ENCODE measurements at regions not wholly inside any gene's neighbourhood (a gene's known extent, or its start where the extent isn't known, plus 50 kb on each side); places are given as distances from the start of the nearest gene placed in this dataset.
A peak's percentile ranks its signal among the peaks of the same experiment; 100 is the strongest.

DNA sequence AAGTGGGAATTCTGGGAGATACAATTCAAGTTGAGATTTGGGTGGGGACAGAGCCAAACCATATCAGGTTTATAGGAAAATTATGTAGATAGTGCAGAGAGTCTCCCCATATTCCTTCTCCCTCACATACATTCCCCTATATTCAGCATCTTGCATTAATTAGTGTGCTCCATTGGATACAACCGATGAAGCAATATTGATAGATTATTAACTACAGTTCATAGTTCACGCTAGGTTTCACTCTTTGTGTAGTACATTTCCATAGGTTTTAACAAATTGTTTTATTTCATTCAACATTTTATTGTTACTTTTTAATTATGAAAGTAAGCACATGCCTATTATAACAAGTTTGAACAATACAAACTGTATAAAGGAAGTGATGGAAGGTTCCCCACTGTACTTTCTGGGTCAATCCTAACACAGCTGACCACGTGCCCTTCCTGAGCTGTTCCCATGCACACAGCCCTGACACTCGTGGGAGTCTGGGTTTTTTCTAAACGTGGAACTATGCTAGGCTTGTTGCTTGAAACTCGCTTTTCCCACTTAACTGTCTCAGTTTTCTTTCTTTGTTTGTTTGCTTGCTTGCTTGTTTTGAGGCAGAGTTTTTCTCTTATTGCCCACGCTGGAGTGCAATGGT, 116.8 kb upstream of the TMPRSS2 start:
- Mint-ChIP-seq H3K4me3 (no peak overlapping the region), H3K36me3 (no peaks in the 10 kb centered on the region), H3K4me1 (no peaks in the 10 kb centered on the region), H3K27me3 (peaks cover 16% of the 10 kb centered on the region), H3K27ac (no peak overlapping the region), H3K9me3 (no peaks in the 10 kb centered on the region)
- no peak for DNase-seq
- CTCF ChIA-PET: no interaction called here

DNA sequence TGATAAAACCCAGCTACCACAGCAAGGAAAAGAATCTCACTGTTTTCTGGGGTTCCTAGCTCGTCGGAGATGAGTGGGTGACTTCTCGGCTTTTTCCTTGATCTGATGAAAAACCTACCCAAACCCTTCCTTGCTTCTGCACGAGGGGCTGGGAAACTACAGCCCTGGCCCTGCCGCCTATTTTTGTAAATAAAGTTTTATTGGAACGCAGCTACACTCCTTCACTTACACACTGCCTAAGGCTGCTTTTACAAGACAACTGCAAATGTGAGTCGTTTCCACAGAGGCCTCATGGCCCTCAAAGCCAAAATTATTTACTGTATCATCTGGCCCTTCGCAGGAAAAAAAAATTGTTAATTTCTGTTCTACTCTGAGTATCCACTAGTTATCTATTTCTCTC, 116.0 kb upstream of the TMPRSS2 start:
- H3K4me3 Mint-ChIP-seq: no peak overlapping the region

DNA sequence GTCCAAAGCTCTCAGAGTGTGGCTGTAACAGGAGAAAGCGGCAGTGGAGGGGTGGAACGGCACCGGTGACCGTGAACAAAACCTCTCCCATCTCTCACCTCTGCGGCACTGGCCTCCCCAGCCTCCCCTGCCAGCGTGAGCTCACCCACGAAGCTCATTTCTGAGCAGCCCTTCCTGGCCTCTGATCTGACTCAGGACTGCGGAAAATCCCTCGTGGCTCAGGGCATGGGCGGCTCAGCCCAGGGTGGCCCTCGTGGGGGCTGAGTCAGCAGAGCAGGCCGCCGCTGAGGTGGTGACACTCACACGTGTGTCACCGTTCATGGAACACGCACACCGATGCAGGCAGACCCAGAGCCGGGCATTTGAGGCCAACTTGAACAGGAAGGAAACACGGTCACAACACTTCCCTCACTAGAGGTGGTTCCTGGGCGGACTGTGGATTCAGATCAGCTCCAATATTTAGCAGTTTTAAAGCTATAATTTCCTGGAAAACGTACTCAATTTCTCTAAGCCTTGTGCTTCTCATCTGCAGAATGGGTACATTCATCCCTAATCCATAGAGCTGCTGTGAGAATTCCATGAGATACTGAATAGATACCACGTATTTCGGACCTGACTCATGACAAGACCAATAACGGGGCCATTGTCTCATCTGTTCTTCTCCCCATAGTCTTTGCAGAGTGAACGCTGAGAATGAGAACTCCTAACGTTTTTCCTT, 115.0 kb upstream of the TMPRSS2 start:
- no peak overlapping the region for H3K4me3 Mint-ChIP-seq
- no peaks in the 10 kb centered on the region for H3K4me1 Mint-ChIP-seq
- DNase-seq: no peak
- no peak overlapping the region for H3K27ac Mint-ChIP-seq
- H3K9me3 Mint-ChIP-seq: no peaks in the 10 kb centered on the region
- H3K27me3 Mint-ChIP-seq: peaks cover 17% of the 10 kb centered on the region
- H3K36me3 Mint-ChIP-seq: no peaks in the 10 kb centered on the region
- CTCF ChIA-PET: no interaction called here

More for the DNA sequence above, 116.0 kb upstream of the TMPRSS2 start:
- DNase-seq: no peak
- Mint-ChIP-seq H3K9me3 (no peaks in the 10 kb centered on the region), H3K36me3 (no peaks in the 10 kb centered on the region), H3K27ac (no peak overlapping the region), H3K27me3 (peaks cover 17% of the 10 kb centered on the region), H3K4me1 (no peaks in the 10 kb centered on the region)
- CTCF ChIA-PET: no interaction called here

DNA sequence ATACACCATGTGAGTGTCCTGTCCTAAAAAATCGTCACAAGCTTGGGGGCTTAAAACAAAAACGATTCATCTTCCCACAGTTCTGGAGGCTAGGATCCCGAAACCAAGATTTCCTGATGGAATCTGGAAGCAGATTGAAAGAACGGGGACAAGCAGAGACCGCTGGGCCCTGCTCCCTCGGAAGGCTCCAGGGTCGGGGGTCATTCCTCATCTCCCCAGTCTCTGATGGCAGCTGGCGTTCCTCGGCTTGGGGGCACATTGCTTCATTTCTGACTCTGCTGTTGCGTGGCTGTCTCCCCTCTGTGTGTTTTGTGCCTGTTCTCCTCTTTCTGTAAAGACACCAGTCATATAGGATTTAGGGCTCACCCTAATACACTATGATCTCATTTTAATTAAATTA, 114.2 kb upstream of the TMPRSS2 start:
- Mint-ChIP-seq H3K36me3 (no peaks in the 10 kb centered on the region), H3K4me1 (no peaks in the 10 kb centered on the region), H3K27me3 (peaks cover 17% of the 10 kb centered on the region), H3K4me3 (no peak overlapping the region), H3K27ac (no peak overlapping the region), H3K9me3 (no peaks in the 10 kb centered on the region)
- DNase-seq: no peak
- CTCF ChIA-PET: no interaction called here

DNA sequence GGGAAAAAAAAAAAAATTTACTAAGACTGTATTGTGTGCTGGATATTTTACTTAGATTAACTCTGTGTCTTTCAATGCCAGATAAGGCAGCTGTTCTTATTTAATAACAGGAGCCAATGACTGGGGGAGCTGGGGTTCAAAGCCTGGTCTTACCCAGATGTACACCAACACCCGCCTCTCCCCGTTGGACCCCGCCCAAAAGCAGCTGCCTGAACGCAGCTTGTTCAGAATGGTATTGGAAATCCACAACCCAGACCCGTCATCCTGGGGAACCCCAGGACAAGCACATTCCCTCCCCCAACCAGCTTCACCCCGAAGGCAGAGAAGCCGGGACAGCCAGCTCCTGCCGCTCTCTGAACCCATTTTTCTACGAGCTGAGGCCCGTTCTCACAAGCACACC, 113.6 kb upstream of the TMPRSS2 start:
- CTCF ChIA-PET: interaction anchor here (1.2 kb wide), 1 partner anchor 12 kb away, joined by 3 read pairs; no protein-coding TSS in a partner anchor
- Mint-ChIP-seq H3K9me3 (no peaks in the 10 kb centered on the region), H3K4me3 (no peak overlapping the region), H3K36me3 (no peaks in the 10 kb centered on the region), H3K27ac (no peak overlapping the region), H3K27me3 (peaks cover 23% of the 10 kb centered on the region), H3K4me1 (no peaks in the 10 kb centered on the region)
- DNase-seq: no peak

DNA sequence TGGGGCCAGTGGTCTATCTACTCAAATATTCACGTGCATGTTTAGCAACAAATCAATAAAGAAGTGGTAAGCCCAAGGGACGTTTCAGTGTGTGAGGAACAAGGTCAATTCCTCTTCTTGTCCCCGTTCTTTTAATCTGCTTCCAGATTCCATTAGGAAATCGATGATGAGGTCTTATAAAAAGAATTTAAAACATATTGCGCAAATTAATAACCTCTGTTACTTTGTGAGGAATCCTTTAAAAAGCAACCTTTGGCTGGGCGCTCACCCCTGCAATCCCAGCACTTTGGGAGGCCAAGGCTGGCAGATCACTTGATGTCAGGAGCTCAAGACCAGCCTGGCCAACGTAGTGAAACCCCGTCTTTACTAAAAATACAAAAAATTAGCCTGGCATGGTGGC, 113.0 kb upstream of the TMPRSS2 start:
- CTCF ChIA-PET: interaction anchor here (1.2 kb wide), 1 partner anchor 11 kb away, joined by 3 read pairs; no protein-coding TSS in a partner anchor
- H3K4me1 Mint-ChIP-seq: no peaks in the 10 kb centered on the region
- H3K36me3 Mint-ChIP-seq: no peaks in the 10 kb centered on the region
- DNase-seq: no peak
- H3K27ac Mint-ChIP-seq: no peak overlapping the region
- H3K9me3 Mint-ChIP-seq: no peaks in the 10 kb centered on the region
- H3K4me3 Mint-ChIP-seq: no peak overlapping the region
- H3K27me3 Mint-ChIP-seq: peaks cover 27% of the 10 kb centered on the region

DNA sequence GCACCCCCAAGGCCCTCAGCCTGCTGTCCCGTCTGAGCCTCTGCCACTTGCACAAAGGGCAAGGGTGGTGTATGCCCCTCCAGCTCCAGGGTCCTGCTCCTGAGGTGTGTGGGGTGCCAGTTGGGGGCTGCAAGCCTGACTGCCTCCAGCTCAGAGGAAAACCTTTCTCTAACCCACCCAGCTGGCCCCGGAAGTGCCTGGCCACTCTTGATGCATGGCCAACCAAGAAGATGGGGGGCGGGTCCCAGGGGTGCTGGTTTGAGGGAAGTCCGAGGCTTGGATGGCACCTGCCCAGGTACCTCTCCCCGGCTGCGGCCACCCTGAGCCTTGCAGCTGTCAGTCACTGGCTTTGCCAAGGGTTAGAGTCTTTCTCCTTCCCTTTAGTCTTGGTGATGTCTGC, 112.6 kb upstream of the TMPRSS2 start:
- Mint-ChIP-seq H3K4me3 (no peak overlapping the region), H3K9me3 (no peaks in the 10 kb centered on the region), H3K27ac (no peak overlapping the region), H3K27me3 (peaks cover 23% of the 10 kb centered on the region), H3K4me1 (no peaks in the 10 kb centered on the region), H3K36me3 (no peaks in the 10 kb centered on the region)
- DNase-seq: no peak
- CTCF ChIA-PET: interaction anchor here (1.2 kb wide), 1 partner anchor 11 kb away, joined by 3 read pairs; no protein-coding TSS in a partner anchor

DNA sequence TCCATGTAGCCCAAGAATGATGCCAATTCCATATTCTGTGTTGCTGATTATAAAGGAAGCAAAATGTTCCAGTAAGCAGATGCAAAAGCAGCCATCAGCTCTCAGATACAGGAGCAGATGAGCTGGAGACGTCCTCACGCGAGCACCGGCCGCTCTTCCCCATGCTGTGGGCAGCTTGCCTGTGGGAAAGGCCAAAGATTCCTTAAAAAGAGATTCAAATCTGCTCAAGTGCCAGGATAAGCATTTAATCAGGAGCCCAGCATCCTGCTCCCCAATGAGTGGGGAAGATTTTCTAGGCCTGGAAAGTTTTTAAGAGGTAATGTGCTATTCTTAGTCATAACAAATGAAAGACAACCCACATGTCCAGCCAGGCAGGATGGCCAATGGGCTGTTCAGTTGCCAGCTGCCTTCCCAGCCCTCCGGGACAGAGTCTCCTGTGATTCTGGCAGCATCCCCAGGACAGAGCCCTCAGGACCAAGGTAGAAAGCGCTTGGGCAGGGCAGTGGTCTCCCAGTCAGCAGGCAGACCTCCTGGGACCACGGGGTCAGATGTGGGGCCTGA, 108.2 kb upstream of the TMPRSS2 start:
- Mint-ChIP-seq H3K36me3 (no peaks in the 10 kb centered on the region), H3K27me3 (peaks cover 37% of the 10 kb centered on the region), H3K27ac (no peak overlapping the region), H3K9me3 (no peaks in the 10 kb centered on the region), H3K4me3 (no peak overlapping the region), H3K4me1 (no peaks in the 10 kb centered on the region)
- DNase-seq: no peak
- CTCF ChIA-PET: interaction anchor here (1.2 to 1.9 kb wide), 2 partner anchors 161 to 333 kb away, joined by 3 to 7 read pairs; no protein-coding TSS in a partner anchor

DNA sequence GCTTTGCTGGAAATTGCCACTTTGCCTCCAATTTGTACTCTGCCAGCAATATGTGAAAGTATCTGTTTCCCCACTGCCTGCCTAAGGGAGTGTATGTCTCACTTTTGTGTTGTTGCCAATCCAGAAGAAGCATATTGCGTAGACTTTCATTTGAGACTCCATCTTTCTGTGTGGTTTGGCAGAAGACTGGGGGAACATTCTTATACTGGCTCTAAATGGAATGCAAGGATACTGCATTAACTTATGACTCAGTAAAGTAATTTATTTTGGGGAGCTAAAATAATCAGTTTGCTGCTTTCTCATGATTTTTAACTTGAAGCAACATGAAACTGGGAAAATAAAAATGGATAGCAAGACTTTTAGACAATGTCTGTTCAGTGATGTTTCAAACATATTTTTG, 107.7 kb upstream of the TMPRSS2 start:
- CTCF ChIA-PET: interaction anchor here (1.9 kb wide), 1 partner anchor 333 kb away, joined by 7 read pairs; no protein-coding TSS in a partner anchor
- H3K4me3 Mint-ChIP-seq: no peak overlapping the region
- no peaks in the 10 kb centered on the region for H3K36me3 Mint-ChIP-seq
- H3K27ac Mint-ChIP-seq: no peak overlapping the region
- no peak for DNase-seq
- H3K9me3 Mint-ChIP-seq: no peaks in the 10 kb centered on the region
- H3K4me1 Mint-ChIP-seq: no peaks in the 10 kb centered on the region
- H3K27me3 Mint-ChIP-seq: peaks cover 42% of the 10 kb centered on the region

DNA sequence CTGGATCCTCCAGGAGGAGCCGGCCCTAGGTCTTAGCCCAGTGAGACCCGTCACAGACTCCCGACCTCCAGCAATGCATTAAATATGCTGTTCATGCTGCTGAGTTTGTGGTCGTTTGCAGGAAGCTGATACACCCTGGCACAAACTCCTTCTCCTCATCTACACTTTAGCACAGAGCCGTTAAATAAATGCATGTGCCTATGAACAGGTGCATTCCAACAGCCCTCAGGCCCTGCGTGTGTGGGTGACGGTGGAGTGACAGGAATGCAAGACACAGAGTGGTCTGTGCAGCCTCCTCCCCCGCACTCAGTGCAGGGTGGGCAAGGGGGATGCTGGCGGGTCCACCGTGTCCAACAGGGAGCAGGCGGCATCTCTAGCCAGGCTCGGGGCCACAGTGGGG, 106.6 kb upstream of the TMPRSS2 start:
- no peak for DNase-seq
- Mint-ChIP-seq H3K36me3 (no peaks in the 10 kb centered on the region), H3K4me1 (no peaks in the 10 kb centered on the region), H3K9me3 (no peaks in the 10 kb centered on the region), H3K4me3 (no peak overlapping the region), H3K27ac (no peak overlapping the region), H3K27me3 (peaks cover 48% of the 10 kb centered on the region)
- CTCF ChIA-PET: interaction anchor here (3.5 kb wide), 1 partner anchor 331 kb away, joined by 18 read pairs; no protein-coding TSS in a partner anchor

DNA sequence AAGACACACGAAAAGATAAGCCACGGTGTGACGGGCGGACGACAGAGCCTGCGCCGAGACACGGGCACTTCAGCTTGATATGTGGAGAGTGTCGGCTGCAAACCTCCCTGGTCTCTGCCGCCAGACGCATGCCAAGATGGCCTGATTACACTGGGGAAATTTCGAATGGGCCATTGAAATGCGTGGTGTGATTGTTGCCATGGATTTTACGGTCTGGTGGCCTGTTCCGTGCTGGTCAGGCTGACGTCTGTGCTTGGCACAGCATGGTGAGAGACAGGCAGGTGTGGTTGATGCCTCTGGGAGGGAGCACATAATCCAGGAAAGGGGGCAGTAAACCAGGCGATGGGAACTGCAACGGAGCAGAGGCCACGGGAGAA, 105.6 kb upstream of the TMPRSS2 start:
- no peak for DNase-seq
- no peak overlapping the region for H3K4me3 Mint-ChIP-seq
- H3K9me3 Mint-ChIP-seq: no peaks in the 10 kb centered on the region
- H3K27me3 Mint-ChIP-seq: peaks cover 48% of the 10 kb centered on the region
- CTCF ChIA-PET: interaction anchor here (1.5 to 3.5 kb wide), 8 partner anchors 13 to 504 kb away, joined by 3 to 18 read pairs (median 9); no protein-coding TSS in a partner anchor
- no peak overlapping the region for H3K27ac Mint-ChIP-seq
- H3K4me1 Mint-ChIP-seq: no peaks in the 10 kb centered on the region
- H3K36me3 Mint-ChIP-seq: no peaks in the 10 kb centered on the region

DNA sequence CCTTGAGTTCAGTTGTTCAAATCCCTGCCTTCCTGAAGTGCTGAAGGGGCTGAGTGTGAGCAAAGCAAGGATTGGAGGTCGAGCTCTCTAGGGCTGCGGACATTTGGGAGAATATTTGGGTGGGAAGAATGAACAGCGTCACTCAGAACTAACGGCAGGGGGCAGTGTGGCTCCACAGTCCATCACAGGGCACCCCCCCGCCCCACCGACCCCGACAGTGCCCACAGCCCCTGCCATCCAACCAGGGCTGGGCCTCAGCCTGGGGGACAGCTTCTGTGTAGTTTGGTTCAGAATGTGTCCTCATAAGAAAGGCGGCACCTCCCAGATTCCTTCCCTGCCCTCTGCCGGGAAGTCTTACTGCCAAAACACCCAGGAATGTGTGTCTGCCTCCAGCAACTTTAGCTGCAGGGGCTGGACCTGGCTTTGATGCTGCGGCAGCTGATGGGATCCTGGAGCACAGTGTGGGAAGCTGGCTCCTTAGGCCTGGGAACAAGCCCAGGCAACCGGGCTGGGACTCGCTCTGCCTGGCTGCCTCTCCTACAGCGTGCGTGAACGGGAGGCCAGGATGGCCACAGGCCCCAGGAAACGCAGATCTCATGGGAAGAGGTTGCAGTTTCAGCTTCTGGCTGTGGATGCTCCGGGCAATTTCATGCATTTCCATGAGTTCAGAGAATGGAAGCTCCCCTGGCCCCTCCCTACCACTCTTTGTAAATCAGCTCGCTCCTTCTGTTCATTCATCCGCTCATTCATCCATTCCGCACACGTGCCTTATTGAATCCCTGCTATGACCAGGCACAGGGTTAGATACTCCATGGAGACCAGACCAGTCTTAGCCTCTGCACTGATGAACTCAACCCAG, 104.9 kb upstream of the TMPRSS2 start:
- Mint-ChIP-seq H3K4me1 (no peaks in the 10 kb centered on the region), H3K27ac (no peak overlapping the region), H3K36me3 (no peaks in the 10 kb centered on the region), H3K9me3 (no peaks in the 10 kb centered on the region), H3K4me3 (no peak overlapping the region), H3K27me3 (peaks cover 48% of the 10 kb centered on the region)
- CTCF ChIA-PET: interaction anchor here (0.9 to 3.5 kb wide), 12 partner anchors 12 to 508 kb away, joined by 3 to 18 read pairs (median 4); no protein-coding TSS in a partner anchor
- DNase-seq: peak; percentile 44

DNA sequence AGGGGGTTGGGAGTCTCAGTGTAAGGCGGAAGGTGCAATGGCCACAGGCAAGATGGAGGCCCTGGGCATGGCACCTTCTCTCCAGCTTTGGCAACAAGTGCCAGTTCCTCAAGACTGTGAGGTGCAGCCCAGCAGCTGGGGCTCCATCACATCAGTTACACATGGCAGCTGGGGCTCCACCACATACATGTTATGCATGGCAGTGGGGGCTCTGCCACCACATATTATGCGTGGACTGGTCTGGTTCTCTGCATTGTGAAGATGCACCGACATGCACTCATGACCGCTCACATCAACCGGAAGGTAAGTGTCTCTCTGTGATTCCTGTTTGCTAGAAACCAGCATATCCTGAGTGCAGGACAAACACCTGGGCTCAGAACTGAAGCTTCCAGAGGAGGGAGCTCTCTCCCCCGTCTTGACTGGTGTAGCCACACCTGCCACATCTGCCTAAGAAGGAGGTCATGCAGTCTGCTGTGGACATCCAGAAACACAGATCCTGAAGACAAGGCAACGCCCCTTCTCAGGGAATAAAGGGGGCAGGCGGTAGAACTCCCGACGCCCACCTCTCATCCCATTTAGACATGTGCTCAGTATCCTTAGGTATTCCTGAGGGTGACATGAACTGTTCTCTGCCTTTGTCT, 104.1 kb upstream of the TMPRSS2 start:
- no peak for DNase-seq
- Mint-ChIP-seq H3K27me3 (peaks cover 48% of the 10 kb centered on the region), H3K27ac (no peak overlapping the region), H3K4me3 (no peak overlapping the region), H3K9me3 (no peaks in the 10 kb centered on the region), H3K36me3 (no peaks in the 10 kb centered on the region), H3K4me1 (no peaks in the 10 kb centered on the region)
- CTCF ChIA-PET: interaction anchor here (0.9 to 3.5 kb wide), 15 partner anchors 12 to 509 kb away, joined by 3 to 18 read pairs (median 4); no protein-coding TSS in a partner anchor

Data from activated naive CD4-positive, alpha-beta T cell treated with anti-CD3 and anti-CD28 coated beads, Interleukin-2, amount 10 ng/mL, durations not matched to agents 7 days and 5 days (primary cell).